ENCODE measurements at regions not wholly inside any gene's neighbourhood (a gene's known extent, or its start where the extent isn't known, plus 50 kb on each side); places are given as distances from the start of the nearest gene placed in this dataset.

DNA sequence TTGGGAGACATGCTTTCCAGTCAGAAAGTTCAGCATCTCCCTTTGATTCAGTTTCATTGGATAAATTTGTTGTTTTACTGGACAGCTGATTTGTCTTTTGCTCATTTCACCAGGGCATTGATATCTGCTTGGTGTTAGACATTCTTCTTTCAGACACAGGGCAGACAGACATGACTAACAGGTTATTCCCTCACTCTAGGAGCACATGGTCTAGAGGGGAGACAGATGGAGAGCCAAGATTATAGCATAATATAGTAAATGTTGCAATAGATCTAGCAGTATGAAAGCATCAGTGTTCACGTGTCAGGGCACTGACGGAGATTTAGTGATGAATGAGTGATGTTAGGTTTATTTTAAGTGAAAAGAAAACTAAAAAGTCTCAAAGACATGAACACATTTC is 187.0 kb upstream of the CYRIA start:
- Histone ChIP-seq H3K79me1 (ENCODE audit: insufficient read depth, low read depth, low read length, poor library complexity, severe bottlenecking) (no peaks in the 10 kb centered on the region), H3K4me1 (ENCODE audit: insufficient read depth, low read length) (no peaks in the 10 kb centered on the region), H3K9ac (ENCODE audit: extremely low read depth, insufficient read length, low read length) (no peak overlapping the region), H3K23me2 (ENCODE audit: insufficient read length, low read depth, low read length, poor library complexity, severe bottlenecking) (no peaks in the 10 kb centered on the region), H2BK5ac (ENCODE audit: insufficient read length, low read length) (no peak overlapping the region), H3K56ac (ENCODE audit: insufficient read length, low read depth, low read length) (no peak overlapping the region), H4K8ac (replicated peaks; ENCODE audit: insufficient read length, low read depth, low read length) (no peak overlapping the region), H2AK5ac (ENCODE audit: insufficient read length, low read length) (no peak overlapping the region), H3K27ac (ENCODE audit: insufficient read length, low read depth, low read length) (no peak overlapping the region), H2BK20ac (ENCODE audit: low read depth, low read length, poor library complexity, severe bottlenecking) (no peak overlapping the region), H3K9me3 (ENCODE audit: control insufficient read depth, low read depth, low read length) (no peaks in the 10 kb centered on the region), H3K14ac (ENCODE audit: insufficient read depth, low read length) (no peak overlapping the region), H3K18ac (ENCODE audit: insufficient read length, low read depth, low read length) (no peak overlapping the region), H3K23ac (ENCODE audit: insufficient read length, low read depth, low read length) (no peak overlapping the region), H4K91ac (ENCODE audit: insufficient read length, low read depth, low read length) (no peak overlapping the region), H3K27me3 (ENCODE audit: insufficient read depth, low read length) (no peaks in the 10 kb centered on the region), H3K4me2 (ENCODE audit: insufficient read depth, insufficient read length, low read length) (no peak overlapping the region), H4K5ac (ENCODE audit: insufficient read length, low read depth, low read length) (no peak overlapping the region), H3T11ph (ENCODE audit: low read length) (no peak overlapping the region), H3K79me2 (ENCODE audit: insufficient read depth, low read length) (no peaks in the 10 kb centered on the region), H2BK120ac (ENCODE audit: low read depth, low read length, poor library complexity, severe bottlenecking) (no peak overlapping the region), H2AFZ (ENCODE audit: low read length) (no peak overlapping the region), H2BK12ac (ENCODE audit: insufficient read length, low read depth, low read length) (no peak overlapping the region), H2BK15ac (ENCODE audit: low read depth, low read length) (no peak overlapping the region), H3K4ac (ENCODE audit: low read depth, low read length) (no peak overlapping the region), H4K20me1 (ENCODE audit: control insufficient read depth, insufficient read depth, insufficient read length) (no peaks in the 10 kb centered on the region)
- Mint-ChIP-seq H3K4me3 (no peak overlapping the region), H3K36me3 (ENCODE audit: insufficient read depth in 1 of 3, low read depth in 3 of 3) (no peaks in the 10 kb centered on the region), H3K27me3 (ENCODE audit: low read depth) (no peaks in the 10 kb centered on the region; the same call in none of the 2 replicates), H3K9me3 (no peaks in the 10 kb centered on the region; a peak in 1 of 5 replicates), H3K27ac (no peak overlapping the region), H3K4me1 (no peaks in the 10 kb centered on the region)
- WGBS (ENCODE audit: extremely low coverage, insufficient read length, low lambda C conversion rate): no CpG with 5 or more reads among the region's 2 CpGs
- DNase-seq: no peak
- TF ChIP-seq CTCF (conservative IDR thresholded peaks at IDR 0.05): no peak

Measured in H9 (cell line).